Esophagus squamous epithelium (tissue), 5 donors: ENCODE measurements at regions not wholly inside any gene's neighbourhood (a gene's known extent, or its start where the extent isn't known, plus 50 kb on each side); places are given as distances from the start of the nearest gene placed in this dataset.
A peak's percentile ranks its signal among the peaks of the same experiment; 100 is the strongest.

Experiments
- DNase-seq: peaks from one replicate; lab custom pipeline; 2025; lab: John Stamatoyannopoulos, UW
- H3K27ac ChIP-seq, 4 donors: fragments of 200-600 bp; sonication (generic); one replicate each; pipeline ENCODE4 v1.5.1; 2016 to 2019; ENCODE audit warnings: mild to moderate bottlenecking in 1 of 4
- H3K27me3 ChIP-seq, 4 donors: fragments of 200-600 bp; sonication (generic); 1 replicate in 3 of 4; 2 replicates in 1 of 4; pipeline versions ENCODE4 v1.5.1 to v1.6.0; 2017 to 2021; ENCODE audit warnings: antibody characterized with exemption in 1 of 4
- H3K36me3 ChIP-seq, 3 donors: fragments of 200-600 bp; sonication (generic); one replicate each; pipeline ENCODE4 v1.5.1; 2016 to 2019
- H3K4me1 ChIP-seq, 3 donors: fragments of 200-600 bp; sonication (generic); one replicate each; pipeline ENCODE4 v1.5.1; 2017 to 2019
- H3K4me3 ChIP-seq, 4 donors: fragments of 200-600 bp; sonication (generic); 1 replicate in 3 of 4; 2 replicates in 1 of 4; pipeline ENCODE4 v1.5.1; 2016 to 2019; ENCODE audit warnings: mild to moderate bottlenecking in 2 of 4, moderate library complexity in 1 of 4
- H3K9me3 ChIP-seq, 3 donors: fragments of 200-600 bp; sonication (generic); one replicate each; pipeline ENCODE4 v1.5.1; 2016 to 2019
- CTCF ChIP-seq, 6 experiments: fragments of 450-650 bp in 4 of 6; fragments of 200-600 bp in 2 of 6; sonication (generic) in 2 of 6; IDR thresholded peaks; one replicate each; pipeline ENCODE4 v1.5.1; 2016 to 2019; ENCODE audit warnings: antibody characterized with exemption in 6 of 6, mild to moderate bottlenecking in 4 of 6, moderate library complexity in 4 of 6
- POLR2A ChIP-seq, 4 donors: fragments of 450-650 bp; IDR thresholded peaks; one replicate each; pipeline ENCODE4 v1.6.1; 2017; ENCODE audit warnings: antibody characterized with exemption in 4 of 4, mild to moderate bottlenecking in 4 of 4, moderate library complexity in 3 of 4
- WGBS, 2 donors: methylation state at CpG; one replicate each; pipeline ENCODE4 v1.1.5; 2018; 5-methylcytosine and 5-hydroxymethylcytosine counted together
- intact Hi-C: fragments of 100-400 bp; cut with DNase I; formaldehyde crosslinking; loops from one replicate; pipeline ENCODE4 v1.15.0; 2022
- donor health status: DM: yes; HTN: yes; CAD: no.

GRCh38 chr6:166776571-166776970 is 149.5 kb upstream of the RPS6KA2 start:
- intact Hi-C loops, result loop anchor here (10.0 kb wide), 1 partner anchor 218 kb away; the partner anchor contains the start of gene CEP43
- no peak for DNase-seq
- no peaks in the 10 kb centered on the region for H3K36me3 ChIP-seq
- peaks cover 0 to 33% (median 0%) of the 10 kb centered on the region in 4 donors for H3K27me3 ChIP-seq
- WGBS, 2 donors, result 86 to 87% methylated on average over 12 of the region's 12 CpGs
- no peak overlapping the region for H3K4me3 ChIP-seq
- TF ChIP-seq POLR2A (IDR thresholded peaks at IDR 0.05), result no peak
- no peak for TF ChIP-seq CTCF (IDR thresholded peaks at IDR 0.05)
- H3K4me1 ChIP-seq, result peaks cover 0 to 7% (median 0%) of the 10 kb centered on the region in 3 donors
- no peaks in the 10 kb centered on the region for H3K9me3 ChIP-seq
- H3K27ac ChIP-seq, result no peak overlapping the region

GRCh38 chr6:166775923-166776220 is 148.8 kb upstream of the RPS6KA2 start:
- H3K27ac ChIP-seq, result no peak overlapping the region
- TF ChIP-seq POLR2A (IDR thresholded peaks at IDR 0.05), result no peak
- TF ChIP-seq CTCF (IDR thresholded peaks at IDR 0.05), result no peak
- no peak overlapping the region for H3K4me3 ChIP-seq
- H3K4me1 ChIP-seq, result peaks cover 0 to 7% (median 0%) of the 10 kb centered on the region in 3 donors
- H3K9me3 ChIP-seq, result no peaks in the 10 kb centered on the region
- WGBS, 2 donors, result 74 to 77% methylated on average over 6 to 8 of the region's 9 CpGs
- peaks cover 0 to 33% (median 0%) of the 10 kb centered on the region in 4 donors for H3K27me3 ChIP-seq
- intact Hi-C loops, result loop anchor here (10.0 kb wide), 1 partner anchor 219 kb away; the partner anchor contains the start of gene CEP43
- DNase-seq, result no peak
- H3K36me3 ChIP-seq, result no peaks in the 10 kb centered on the region

GRCh38 chr6:166775180-166775922 is 148.3 kb upstream of the RPS6KA2 start:
- Histone ChIP-seq H3K9me3 (no peaks in the 10 kb centered on the region), H3K4me1 (peaks cover 0 to 7% (median 0%) of the 10 kb centered on the region in 3 donors), H3K4me3 (no peak overlapping the region), H3K36me3 (no peaks in the 10 kb centered on the region), H3K27ac (no peak overlapping the region), H3K27me3 (peaks cover 0 to 33% (median 0%) of the 10 kb centered on the region in 4 donors)
- intact Hi-C loops, result loop anchor here (10.0 kb wide), 1 partner anchor 219 kb away; the partner anchor contains the start of gene CEP43
- TF ChIP-seq POLR2A (IDR thresholded peaks at IDR 0.05) (no peak), CTCF (IDR thresholded peaks at IDR 0.05) (peak; percentile 54 to 85 (median 78))
- 30 to 50% methylated on average over 14 to 16 of the region's 24 CpGs for WGBS, 2 donors
- no peak for DNase-seq

GRCh38 chr6:166774770-166775169 is 147.7 kb upstream of the RPS6KA2 start:
- WGBS, 2 donors, result 41 to 53% methylated on average over 9 to 12 of the region's 12 CpGs
- Histone ChIP-seq H3K27me3 (peaks cover 0 to 33% (median 0%) of the 10 kb centered on the region in 4 donors), H3K4me1 (peaks cover 0 to 7% (median 0%) of the 10 kb centered on the region in 3 donors), H3K4me3 (no peak overlapping the region), H3K36me3 (no peaks in the 10 kb centered on the region), H3K27ac (no peak overlapping the region), H3K9me3 (no peaks in the 10 kb centered on the region)
- TF ChIP-seq CTCF (IDR thresholded peaks at IDR 0.05), result no peak
- TF ChIP-seq POLR2A (IDR thresholded peaks at IDR 0.05), result no peak
- intact Hi-C loops, result loop anchor here (10.0 kb wide), 1 partner anchor 220 kb away; the partner anchor contains the start of gene CEP43
- DNase-seq, result no peak

- Histone ChIP-seq H3K4me1 (peaks cover 0 to 7% (median 0%) of the 10 kb centered on the region in 3 donors), H3K27me3 (peaks cover 0 to 33% (median 0%) of the 10 kb centered on the region in 4 donors), H3K36me3 (no peaks in the 10 kb centered on the region), H3K4me3 (no peak overlapping the region), H3K27ac (no peak overlapping the region), H3K9me3 (no peaks in the 10 kb centered on the region)
- TF ChIP-seq POLR2A (IDR thresholded peaks at IDR 0.05) (no peak), CTCF (IDR thresholded peaks at IDR 0.05) (no peak)
- no peak for DNase-seq
- WGBS, 2 donors, result 60 to 73% methylated on average over 1 to 7 of the region's 8 CpGs
- intact Hi-C loops, result loop anchor here (10.0 kb wide), 1 partner anchor 221 kb away; the partner anchor contains the start of gene CEP43
These were observed 147.2 kb upstream of the RPS6KA2 start for GRCh38 chr6:166774292-166774691.
